ENCODE measurements at regions not wholly inside any gene's neighbourhood (a gene's known extent, or its start where the extent isn't known, plus 50 kb on each side); places are given as distances from the start of the nearest gene placed in this dataset.
A peak's percentile ranks its signal among the peaks of the same experiment; 100 is the strongest.

DNA sequence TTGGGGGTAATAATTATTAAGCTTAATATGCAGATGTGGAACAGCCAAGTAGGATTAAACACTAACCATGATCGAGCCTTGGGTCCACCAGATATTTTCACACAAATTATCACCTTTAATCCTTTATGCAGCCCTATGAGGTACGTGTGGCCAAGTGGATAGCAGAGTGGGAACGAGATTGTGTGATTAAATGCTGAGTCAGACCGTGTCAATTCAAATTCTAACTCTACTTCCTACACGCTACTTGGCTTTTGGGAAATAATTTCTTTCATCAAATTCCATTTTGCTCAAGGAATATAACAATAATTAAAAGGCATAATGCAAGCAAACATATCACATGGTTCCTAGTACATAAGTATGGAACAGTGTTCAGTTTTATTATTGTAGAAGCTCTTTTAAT lies 329.2 kb downstream of the CBLN4 start:
- intact Hi-C loops (cut with DNase I, micrococcal nuclease), result no loop called here
- Histone ChIP-seq H3K4me1 (ENCODE audit: low read depth) (peaks cover 5% of the 10 kb centered on the region), H3K36me3 (ENCODE audit: low read depth) (no peaks in the 10 kb centered on the region), H3K9me3 (no peaks in the 10 kb centered on the region), H3K4me3 (no peak overlapping the region)
- no peak for TF ChIP-seq CTCF (IDR thresholded peaks at IDR 0.05)
- DNase-seq, result no peak
- ATAC-seq, result no peak

- ATAC-seq (peak; percentile 77), DNase-seq (peak in 1 of 3 donors; percentile 10)
- Histone ChIP-seq H3K9me3 (no peaks in the 10 kb centered on the region), H3K36me3 (ENCODE audit: low read depth) (no peaks in the 10 kb centered on the region), H3K4me1 (ENCODE audit: low read depth) (peaks cover 17% of the 10 kb centered on the region), H3K4me3 (no peak overlapping the region)
- intact Hi-C loops (cut with DNase I, micrococcal nuclease), result no loop called here
- no peak for TF ChIP-seq CTCF (IDR thresholded peaks at IDR 0.05)
These were observed 336.7 kb downstream of the CBLN4 start for GRCh38 chr20:55668631-55669030.

GRCh38 chr20:55667955-55668354 lies 337.4 kb downstream of the CBLN4 start:
- Histone ChIP-seq H3K4me3 (no peak overlapping the region), H3K4me1 (ENCODE audit: low read depth) (peaks cover 17% of the 10 kb centered on the region), H3K9me3 (no peaks in the 10 kb centered on the region), H3K36me3 (ENCODE audit: low read depth) (no peaks in the 10 kb centered on the region)
- peak in 1 of 3 donors; percentile 16 for DNase-seq
- TF ChIP-seq CTCF (IDR thresholded peaks at IDR 0.05), result no peak
- intact Hi-C loops (cut with DNase I, micrococcal nuclease), result no loop called here
- peak; percentile 41 for ATAC-seq

GRCh38 chr20:55667024-55667423 lies 338.3 kb downstream of the CBLN4 start:
- Histone ChIP-seq H3K9me3 (no peaks in the 10 kb centered on the region), H3K4me3 (no peak overlapping the region), H3K4me1 (ENCODE audit: low read depth) (peaks cover 17% of the 10 kb centered on the region), H3K36me3 (ENCODE audit: low read depth) (no peaks in the 10 kb centered on the region)
- DNase-seq, result no peak
- intact Hi-C loops (cut with DNase I, micrococcal nuclease), result no loop called here
- TF ChIP-seq CTCF (IDR thresholded peaks at IDR 0.05), result no peak
- no peak for ATAC-seq

- Histone ChIP-seq H3K9me3 (no peaks in the 10 kb centered on the region), H3K36me3 (ENCODE audit: low read depth) (no peaks in the 10 kb centered on the region), H3K4me1 (ENCODE audit: low read depth) (no peaks in the 10 kb centered on the region), H3K4me3 (no peak overlapping the region)
- DNase-seq, result no peak
- intact Hi-C loops (cut with DNase I, micrococcal nuclease), result no loop called here
- no peak for TF ChIP-seq CTCF (IDR thresholded peaks at IDR 0.05)
- ATAC-seq, result no peak
These were observed 349.0 kb downstream of the CBLN4 start for GRCh38 chr20:55656231-55656775.

Measured in mucosa of descending colon (tissue), 3 donors.